ENCODE measurements at regions not wholly inside any gene's neighbourhood (a gene's known extent, or its start where the extent isn't known, plus 50 kb on each side); places are given as distances from the start of the nearest gene placed in this dataset.

DNA sequence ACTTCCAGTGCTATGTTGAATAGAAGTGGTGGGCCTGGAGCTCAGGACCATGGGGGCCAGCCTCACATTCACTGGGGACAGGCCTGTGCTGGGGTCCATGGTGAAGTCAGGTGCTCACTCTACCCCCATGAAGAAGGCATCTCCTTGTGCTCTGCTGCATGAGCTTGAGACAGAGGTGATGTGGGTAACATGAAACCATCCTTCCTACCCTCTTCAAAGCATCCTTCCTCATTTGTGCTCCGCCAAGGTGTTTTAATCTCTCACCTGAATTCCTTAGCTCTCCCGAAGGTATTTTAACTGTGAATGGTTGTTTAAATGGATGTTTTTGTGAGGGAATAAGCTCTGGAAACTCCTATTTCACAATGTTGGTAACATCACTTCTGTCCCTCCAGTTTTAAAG lies 209.6 kb upstream of the PCSK2 start:
- DNase-seq (ENCODE audit: low read depth): no peak

DNA sequence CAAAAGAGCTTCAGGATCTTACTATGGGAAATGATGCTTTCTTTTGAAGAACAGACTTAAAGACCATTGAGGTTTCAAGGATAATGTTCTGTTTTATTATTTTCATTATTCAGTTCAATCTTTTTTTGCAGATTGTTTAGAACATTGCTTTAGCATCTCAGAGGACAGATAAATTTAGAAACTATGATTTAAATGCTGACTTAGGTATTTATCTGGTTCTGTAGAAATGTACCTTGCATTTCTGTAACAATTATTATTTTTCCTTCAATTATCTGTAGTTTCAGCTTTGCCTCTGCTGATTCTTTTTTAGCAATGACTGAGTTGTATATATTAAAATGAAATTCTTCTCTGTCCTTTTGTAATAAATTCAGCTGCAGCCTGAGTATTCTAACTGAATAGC lies 205.4 kb upstream of the PCSK2 start:
- no peak for DNase-seq (ENCODE audit: low read depth)

- no peak for DNase-seq (ENCODE audit: low read depth)
Observed at GRCh38 chr20:17023036-17023435, 203.8 kb upstream of the PCSK2 start.

DNA sequence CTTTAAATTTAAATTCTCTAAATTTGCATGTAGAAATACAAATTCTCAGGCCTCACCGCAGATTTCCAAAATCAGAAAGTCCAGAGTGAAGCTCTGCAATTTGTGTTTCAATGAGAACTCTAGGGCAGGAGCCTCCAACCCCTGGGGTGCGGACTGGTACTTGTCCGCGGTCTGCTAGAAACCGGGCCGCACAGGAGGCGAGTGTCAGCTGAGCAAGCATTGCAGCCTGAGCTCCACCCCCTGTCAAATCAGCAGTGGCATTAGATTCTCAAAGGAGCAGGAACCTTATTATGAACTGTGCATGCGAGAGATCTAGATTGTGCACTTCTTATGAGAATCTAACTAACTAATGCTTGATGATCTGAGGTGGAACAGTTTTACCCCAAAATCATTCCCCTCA lies 203.0 kb upstream of the PCSK2 start:
- DNase-seq (ENCODE audit: low read depth): no peak

GRCh38 chr20:17024513-17025119 lies 202.2 kb upstream of the PCSK2 start:
- no peak for DNase-seq (ENCODE audit: low read depth)

DNA sequence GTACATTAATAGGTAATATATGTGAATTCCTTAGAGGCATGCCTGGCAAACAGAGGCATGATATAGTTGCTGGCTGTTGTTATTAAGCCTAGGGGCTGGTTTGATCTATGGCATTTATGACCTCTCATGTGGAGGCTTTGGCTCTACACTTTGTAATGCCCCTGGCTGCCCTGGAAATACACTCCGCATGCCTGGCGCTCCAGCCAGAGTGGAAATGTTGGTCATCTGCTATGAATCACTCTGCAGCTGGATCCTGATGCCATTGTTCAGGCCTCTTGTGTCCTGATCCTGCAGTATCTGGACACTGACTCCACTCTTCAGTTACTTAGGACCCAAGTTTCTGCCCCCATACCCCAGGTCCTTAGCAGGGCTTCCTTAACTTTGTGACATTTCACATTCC lies 200.5 kb upstream of the PCSK2 start:
- DNase-seq (ENCODE audit: low read depth): no peak

- no peak for DNase-seq (ENCODE audit: low read depth)
Observed at GRCh38 chr20:17029698-17030097, 197.1 kb upstream of the PCSK2 start.

DNA sequence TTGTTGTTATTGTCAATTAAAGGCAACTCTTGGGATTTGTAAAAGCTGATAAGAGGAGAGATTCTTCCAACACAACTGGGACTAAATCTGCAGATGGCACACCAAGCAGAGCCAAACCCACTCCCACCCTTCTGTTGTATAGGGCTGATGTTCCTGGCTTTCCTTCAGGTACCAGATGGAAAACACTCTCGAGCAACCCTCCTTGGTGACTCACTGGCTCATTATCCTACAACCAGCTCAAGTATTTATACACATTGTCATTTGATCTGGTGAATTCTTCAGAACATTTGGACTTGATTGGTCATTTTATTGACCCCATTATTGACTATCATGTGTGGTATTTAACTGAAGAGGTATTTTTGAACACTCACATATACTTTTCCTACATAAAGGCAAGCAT lies 190.3 kb upstream of the PCSK2 start:
- DNase-seq (ENCODE audit: low read depth): no peak

DNA sequence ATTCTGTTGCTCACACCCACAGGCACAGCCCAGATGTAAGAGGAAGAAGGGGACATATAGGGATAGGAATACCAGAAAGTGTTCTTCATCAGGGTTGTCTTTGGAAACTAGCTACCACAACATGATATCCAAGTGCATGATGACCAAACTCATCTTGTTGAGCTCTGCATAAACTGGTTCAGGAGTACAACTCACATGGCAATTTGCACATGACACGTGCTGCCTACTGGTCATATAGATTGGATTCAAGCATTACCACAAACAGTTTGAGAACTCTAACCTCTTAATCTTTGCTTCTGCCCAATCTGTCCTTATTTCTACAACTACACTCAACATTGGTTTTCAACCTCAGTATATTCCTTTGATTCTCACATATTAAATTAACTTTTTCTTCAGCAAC lies 184.7 kb upstream of the PCSK2 start:
- no peak for DNase-seq (ENCODE audit: low read depth)

DNA sequence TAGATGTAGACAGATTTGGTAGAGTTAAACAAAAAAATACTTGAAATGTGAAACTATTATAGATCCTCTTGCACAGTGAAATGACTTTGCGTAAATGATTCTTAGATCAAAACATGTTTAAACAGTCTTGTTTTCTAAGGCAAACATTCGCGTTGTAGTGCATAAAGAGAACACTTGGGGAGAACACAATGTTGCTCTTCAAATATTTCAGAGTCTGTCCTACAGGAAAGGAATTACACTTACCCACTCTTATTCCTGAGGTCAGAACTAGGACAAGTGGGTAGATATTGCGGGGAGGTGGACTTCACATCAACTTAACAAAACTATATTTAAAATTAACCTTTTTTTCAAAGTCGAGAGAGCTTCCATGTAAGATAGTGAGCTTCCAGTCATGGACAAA lies 183.5 kb upstream of the PCSK2 start:
- no peak for DNase-seq (ENCODE audit: low read depth)

- no peak for DNase-seq (ENCODE audit: low read depth)
Observed at GRCh38 chr20:17044891-17045290, 181.9 kb upstream of the PCSK2 start.

- no peak for DNase-seq (ENCODE audit: low read depth)
Observed at GRCh38 chr20:17059465-17059864, 167.4 kb upstream of the PCSK2 start.

- DNase-seq (ENCODE audit: low read depth): no peak
Observed at GRCh38 chr20:17061715-17062114, 165.1 kb upstream of the PCSK2 start.

GRCh38 chr20:17062712-17063111 lies 164.1 kb upstream of the PCSK2 start:
- DNase-seq (ENCODE audit: low read depth): no peak

- DNase-seq (ENCODE audit: low read depth): no peak
Observed at GRCh38 chr20:17066902-17067301, 159.9 kb upstream of the PCSK2 start.

DNA sequence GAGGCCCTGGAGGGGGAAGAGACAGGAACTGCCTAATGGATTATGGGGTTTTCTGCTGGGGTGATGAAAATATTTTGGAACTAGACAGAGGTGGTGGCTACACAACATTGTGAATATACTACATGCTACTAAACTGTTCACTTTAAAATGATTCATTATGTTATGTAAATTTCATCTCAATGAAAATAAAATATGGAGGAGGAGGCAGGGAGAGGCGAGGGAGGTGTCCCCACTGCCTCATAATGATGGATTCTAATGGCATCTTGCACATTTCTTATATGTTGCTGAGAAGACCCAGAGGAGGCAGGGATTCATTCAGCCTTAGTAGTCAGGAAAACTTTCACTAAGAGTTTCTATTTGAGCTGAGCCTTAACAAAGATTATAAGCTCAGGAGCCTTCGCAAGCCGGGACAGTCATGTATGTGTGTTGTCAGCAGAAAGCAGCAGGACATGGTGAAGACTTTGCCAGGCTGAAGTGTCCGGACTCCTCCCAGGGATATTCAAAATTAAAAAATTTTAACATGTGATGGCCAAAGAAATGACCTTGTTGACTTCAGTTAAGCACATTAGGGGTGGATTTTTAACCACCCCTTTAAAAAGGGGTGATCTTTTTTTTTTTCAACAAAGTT lies 158.6 kb upstream of the PCSK2 start:
- no peak for DNase-seq (ENCODE audit: low read depth)

DNA sequence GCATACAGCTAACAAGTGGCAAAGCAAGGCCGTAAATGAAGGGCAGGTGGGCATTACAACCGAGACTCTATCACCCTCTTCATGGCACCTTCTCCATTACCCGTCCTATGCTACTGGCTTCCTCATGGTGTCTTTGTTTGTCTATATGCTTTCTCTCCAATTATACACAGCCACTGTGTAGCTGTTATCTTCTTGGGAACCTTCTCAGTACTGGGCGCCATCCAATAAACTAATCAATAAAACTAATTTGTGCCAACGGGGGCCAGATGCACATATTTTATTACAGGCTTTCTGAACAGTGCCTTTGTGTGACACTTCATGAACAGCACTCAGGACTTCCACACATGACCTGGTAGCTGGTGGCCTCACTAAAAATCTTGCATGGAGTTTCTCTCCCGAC lies 149.8 kb upstream of the PCSK2 start:
- no peak for DNase-seq (ENCODE audit: low read depth)

DNA sequence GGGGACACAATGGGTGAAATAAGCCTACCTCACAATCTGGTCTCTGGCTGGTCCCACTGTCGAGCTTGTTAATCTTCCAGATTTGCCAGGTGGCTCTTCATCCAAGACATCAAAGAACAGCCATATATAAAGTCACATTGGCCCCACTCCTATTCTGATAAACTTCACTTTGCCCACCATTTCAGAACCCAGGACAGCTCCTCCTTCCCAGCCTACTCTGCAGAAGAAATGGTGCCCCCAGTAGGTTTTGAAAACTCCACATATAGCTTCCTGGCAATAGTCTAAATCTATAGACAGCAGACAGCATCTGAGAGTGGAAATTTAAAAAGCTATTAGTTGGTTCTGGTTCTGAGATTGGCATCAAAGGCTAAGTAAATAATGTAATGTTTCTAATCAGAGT lies 143.1 kb upstream of the PCSK2 start:
- DNase-seq (ENCODE audit: low read depth): no peak

DNA sequence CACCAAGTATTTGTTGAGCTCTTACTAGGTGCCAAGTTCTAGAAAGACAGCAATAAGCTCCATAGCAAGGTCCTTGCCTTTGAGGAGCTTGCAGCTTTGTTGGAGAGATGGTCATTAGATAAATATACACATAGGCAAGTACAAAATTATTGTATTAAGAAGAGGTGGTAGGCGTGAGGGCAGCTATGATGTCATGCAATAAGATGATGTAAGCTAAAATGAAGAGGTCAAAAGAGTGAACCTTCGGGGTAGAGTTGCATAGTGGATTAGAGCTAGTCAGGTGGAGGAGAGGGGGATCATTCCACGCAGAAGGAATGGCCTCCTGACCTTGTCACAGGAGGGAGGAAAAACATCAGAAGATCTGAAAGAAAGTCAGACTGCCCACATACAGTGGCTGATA lies 141.9 kb upstream of the PCSK2 start:
- no peak for DNase-seq (ENCODE audit: low read depth)

DNA sequence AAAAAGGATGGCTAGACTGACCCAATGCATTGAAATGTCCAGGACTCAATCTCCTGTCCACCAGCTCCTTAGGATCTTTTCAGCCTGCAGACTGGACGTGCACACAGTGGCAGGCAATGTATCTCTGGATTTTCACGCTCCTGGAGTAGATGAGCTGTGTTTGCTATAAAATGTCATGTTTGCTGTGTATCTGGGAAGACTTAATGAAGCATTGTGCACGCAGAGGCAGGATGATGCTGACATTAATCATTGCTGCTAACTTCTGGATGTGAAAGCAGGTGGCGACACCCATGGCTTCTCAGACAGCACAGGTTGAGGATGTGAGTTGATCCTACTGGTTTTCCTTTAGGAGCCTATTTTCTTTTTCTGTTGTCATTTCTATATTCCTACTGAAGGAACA lies 133.1 kb upstream of the PCSK2 start:
- DNase-seq (ENCODE audit: low read depth): no peak

DNA sequence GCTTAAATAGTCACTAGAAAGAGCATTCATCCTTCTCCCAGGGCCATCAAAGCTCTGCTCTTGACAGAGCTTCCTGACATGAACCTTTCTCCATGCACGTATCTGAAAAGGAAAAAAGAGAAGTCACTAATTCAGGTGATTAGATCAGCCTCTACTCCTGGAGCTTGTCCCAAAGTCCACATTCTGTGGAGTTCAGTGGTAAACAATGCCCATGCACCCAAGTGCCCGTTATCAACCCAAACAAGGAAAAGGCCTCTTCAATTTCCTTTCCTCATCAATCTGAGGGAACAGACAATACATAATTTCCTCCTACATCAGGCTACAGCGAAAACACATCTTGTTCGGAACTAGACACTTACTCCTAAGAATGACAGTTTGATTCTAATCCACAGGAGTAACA lies 129.2 kb upstream of the PCSK2 start:
- no peak for DNase-seq (ENCODE audit: low read depth)

- DNase-seq (ENCODE audit: low read depth): no peak
Observed at GRCh38 chr20:17100506-17100905, 126.3 kb upstream of the PCSK2 start.

DNA sequence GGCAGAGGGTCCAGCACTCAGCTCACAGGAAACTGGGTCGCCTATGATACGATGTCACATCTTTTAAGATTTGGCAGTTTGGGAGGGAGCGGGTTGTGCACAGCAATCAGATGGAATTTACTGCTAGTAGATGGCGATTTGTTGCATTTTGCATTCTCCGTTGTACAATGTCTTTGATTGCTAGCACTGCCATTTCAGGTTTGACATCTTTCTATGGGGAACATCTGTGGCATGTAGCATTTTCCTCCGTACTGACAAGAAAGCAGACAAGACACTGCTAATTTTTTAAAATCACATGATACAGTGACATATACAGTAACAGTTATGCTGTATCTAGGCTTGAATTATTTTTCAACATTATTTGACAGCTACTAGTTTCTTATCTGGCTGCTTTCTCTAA lies 119.7 kb upstream of the PCSK2 start:
- DNase-seq (ENCODE audit: low read depth): no peak

DNA sequence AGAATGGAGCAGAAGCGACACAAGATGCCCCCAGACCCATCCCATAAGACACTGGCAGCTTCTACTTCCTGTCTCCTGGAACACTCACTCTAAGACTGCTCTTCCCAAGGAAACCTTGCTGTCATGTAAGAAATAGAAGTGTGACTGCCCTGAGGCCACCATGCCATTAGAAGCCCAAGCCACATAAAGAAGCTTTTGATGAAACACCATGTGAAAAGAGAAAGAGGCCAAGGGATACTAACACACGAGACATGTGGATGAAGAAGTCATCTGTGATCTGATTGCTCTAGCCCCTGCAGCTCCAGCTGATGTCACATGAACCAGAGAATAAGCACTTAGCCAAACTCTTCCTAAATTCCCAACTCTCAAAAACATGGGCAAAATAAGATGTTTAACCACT lies 117.9 kb upstream of the PCSK2 start:
- DNase-seq (ENCODE audit: low read depth): no peak

DNA sequence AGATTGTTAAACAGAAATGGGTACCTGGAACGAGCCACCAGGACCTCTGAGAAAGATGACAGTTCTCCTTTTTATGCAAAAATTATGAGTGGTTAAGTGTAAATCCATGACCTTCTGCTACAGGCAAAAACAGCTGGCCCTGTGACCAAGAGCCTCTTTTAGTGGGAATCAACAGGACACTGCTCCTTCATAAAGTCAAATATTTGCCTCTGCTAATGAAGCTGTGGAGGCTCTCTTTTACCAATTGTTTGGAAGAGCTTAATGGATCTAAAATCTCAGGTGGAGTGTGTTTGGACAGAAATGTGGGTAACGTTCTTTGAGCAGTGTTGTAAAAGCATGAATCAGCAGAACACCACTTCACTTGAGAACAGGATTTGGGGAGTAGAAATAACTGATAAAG lies 117.5 kb upstream of the PCSK2 start:
- DNase-seq (ENCODE audit: low read depth): no peak

Measured in stromal cell of bone marrow (primary cell).